ENCODE measurements at regions not wholly inside any gene's neighbourhood (a gene's known extent, or its start where the extent isn't known, plus 50 kb on each side); places are given as distances from the start of the nearest gene placed in this dataset.

DNA sequence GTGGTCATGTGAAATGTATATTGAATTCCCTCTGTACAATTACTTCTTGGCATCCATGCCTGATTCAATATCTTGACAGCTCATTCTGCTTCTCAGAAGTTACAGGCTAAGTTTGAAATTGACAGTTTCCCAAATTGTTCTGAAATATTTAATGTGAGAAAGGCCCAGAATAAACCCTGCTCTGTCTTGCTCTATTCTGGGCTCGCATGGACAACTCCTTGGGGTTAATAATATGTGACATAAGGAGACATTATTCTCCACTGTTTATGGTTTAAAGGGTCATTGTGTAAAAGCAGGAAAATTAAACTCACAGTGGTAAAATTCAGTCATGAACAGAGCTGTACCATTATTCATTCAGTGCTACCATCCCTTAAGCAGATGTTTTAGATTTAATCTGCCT, 160.7 kb upstream of the CNTNAP5 start:
- intact Hi-C loops (cut with DNase I) = no loop called here
- ATAC-seq = no peak
- no peak for DNase-seq (ENCODE audit: missing footprints)

DNA sequence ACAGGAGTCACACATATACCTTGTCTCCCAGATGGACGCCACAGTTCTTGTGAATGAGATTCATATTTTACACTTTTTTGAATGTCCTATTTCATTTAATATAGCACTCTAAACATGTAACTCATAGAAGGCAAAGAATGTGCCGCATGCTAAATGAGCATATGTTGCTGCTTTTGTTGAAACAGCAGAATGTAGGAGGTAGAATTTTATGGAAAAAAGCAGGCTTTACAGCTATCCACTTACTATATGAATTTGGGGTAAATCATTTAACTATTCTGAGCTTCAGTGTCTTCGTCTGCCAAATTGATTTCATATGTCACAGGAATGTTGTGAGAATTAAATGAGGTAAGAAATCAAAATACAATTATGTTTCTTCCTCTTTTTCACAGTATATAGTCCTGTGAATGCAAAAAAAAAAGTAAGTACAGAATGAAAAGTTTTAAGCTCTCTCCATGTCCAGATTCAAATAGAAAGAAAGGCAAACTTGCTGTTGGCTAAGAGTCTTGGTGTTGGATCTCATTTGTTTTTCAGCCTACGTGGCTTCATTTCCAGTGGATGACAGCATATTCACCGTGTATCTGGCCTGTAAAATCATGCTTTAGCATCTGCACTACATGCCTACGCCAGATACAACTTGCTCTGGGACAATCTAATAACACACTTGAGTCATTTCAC, 154.7 kb upstream of the CNTNAP5 start:
- ATAC-seq (no peak), DNase-seq (ENCODE audit: missing footprints) (no peak)
- intact Hi-C loops (cut with DNase I) = no loop called here

- no peak for DNase-seq (ENCODE audit: missing footprints)
- intact Hi-C loops (cut with DNase I) = no loop called here
- no peak for ATAC-seq
Measured at GRCh38 chr2:123870881-123871276, 154.2 kb upstream of the CNTNAP5 start.

- DNase-seq (ENCODE audit: missing footprints) = no peak
- intact Hi-C loops (cut with DNase I) = no loop called here
- ATAC-seq = no peak
Measured at GRCh38 chr2:123890148-123890547, 134.9 kb upstream of the CNTNAP5 start.

GRCh38 chr2:123894167-123894566, 130.9 kb upstream of the CNTNAP5 start:
- DNase-seq (ENCODE audit: missing footprints) = no peak
- intact Hi-C loops (cut with DNase I) = no loop called here
- no peak for ATAC-seq

DNA sequence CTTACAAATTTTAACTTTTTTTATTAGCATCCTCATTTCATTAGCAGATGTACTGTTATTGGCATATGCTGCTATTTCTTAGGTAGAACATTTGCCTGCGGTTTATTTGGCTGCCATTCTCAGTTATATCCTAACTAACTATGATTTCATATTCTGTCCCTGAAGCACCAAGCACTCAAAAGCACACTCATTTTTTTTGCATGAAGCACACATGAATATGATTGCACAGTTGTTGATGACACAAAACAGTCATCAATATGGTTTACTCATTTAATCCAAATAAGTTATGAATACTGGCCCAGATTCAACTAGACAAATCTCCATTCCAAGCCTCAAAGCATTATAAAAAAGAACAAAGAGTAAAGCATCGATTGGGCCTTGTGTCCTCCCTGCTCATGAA, 129.4 kb upstream of the CNTNAP5 start:
- no peak for DNase-seq (ENCODE audit: missing footprints)
- no peak for ATAC-seq
- intact Hi-C loops (cut with DNase I) = no loop called here

DNA sequence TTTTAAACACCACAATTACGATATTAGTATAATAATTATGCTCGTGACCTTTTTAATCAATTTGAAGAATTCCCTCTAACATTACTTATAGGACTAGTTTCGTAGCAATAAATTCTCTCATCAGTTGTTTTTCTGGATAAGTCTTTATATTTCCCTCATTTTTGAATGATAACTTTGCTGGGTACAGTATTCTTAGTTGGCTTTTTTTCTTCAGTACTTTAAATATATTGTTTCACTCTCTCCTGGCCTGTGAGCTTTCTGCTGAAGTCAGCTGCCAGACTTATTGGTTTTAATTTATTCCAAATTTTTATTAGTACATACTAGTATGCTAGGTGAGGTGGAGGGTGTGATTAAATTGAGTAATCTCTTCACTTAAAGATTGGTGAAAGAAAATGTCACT, 123.8 kb upstream of the CNTNAP5 start:
- intact Hi-C loops (cut with DNase I) = no loop called here
- DNase-seq (ENCODE audit: missing footprints) = no peak
- ATAC-seq = no peak

DNA sequence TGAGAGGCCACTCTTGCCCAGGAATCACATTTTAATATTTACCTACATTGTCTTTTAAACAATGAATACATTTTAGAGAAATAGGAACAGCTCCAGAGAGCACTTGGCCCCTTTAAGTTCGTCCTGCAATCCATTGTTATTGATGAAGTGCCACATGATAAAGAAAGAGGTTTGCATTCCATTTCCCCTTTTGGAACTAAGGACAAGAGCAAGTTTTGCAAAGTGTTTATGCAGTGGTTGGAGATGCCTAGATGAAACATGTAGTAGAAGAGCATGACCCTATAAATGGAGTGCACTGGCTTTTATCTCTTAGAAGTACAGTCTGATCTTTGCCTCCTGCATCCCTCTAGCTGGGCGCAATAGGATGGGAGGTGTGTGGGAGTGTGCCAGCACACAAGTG, 118.7 kb upstream of the CNTNAP5 start:
- ATAC-seq = no peak
- no peak for DNase-seq (ENCODE audit: missing footprints)
- intact Hi-C loops (cut with DNase I) = no loop called here

DNA sequence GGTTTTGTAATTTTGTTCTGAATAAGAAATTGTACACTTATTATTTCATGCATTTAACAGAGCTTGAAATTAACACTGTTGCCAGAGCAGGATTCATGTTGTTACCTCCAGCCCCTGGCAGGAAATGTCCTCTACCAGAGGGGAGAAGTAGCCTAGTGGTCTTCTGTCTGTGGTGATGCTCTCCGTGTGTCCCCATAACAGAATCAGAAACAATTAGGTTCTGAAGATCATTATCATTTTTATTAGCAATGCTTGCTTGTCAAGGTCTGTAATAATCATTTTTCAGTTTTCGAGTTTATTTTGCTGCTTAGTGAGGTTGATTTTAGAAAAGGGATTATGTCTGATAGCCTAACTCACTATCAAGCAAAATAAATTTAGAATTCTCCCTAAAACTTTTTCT, 116.6 kb upstream of the CNTNAP5 start:
- DNase-seq (ENCODE audit: missing footprints) (no peak), ATAC-seq (no peak)
- intact Hi-C loops (cut with DNase I) = no loop called here

GRCh38 chr2:123912171-123912570, 112.9 kb upstream of the CNTNAP5 start:
- DNase-seq (ENCODE audit: missing footprints) (no peak), ATAC-seq (no peak)
- intact Hi-C loops (cut with DNase I) = no loop called here

- no peak for ATAC-seq
- intact Hi-C loops (cut with DNase I) = no loop called here
Measured at GRCh38 chr2:123913143-123913735, 111.8 kb upstream of the CNTNAP5 start.

DNA sequence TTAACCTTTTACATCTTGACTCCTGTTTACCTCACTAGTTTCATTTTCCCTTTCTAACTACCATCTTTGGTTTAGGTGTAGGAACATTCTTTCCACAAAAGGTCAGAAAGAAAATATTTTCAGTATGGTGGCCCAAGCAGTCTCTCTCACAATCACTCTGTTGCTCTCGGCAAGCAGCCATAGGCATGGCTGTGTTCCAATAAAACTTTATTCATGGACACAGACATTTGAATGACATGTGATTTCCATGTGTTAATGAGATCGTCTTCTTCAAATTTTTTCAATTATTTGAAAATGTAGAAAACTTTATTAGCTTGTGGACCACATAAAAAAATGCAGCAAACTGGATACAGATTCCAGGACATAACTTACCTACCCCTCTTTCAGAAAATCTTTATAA, 109.7 kb upstream of the CNTNAP5 start:
- ATAC-seq = no peak
- intact Hi-C loops (cut with DNase I) = no loop called here
- no peak for DNase-seq (ENCODE audit: missing footprints)

More at GRCh38 chr2:123913143-123913735, 111.8 kb upstream of the CNTNAP5 start:
- no peak for DNase-seq (ENCODE audit: missing footprints)

DNA sequence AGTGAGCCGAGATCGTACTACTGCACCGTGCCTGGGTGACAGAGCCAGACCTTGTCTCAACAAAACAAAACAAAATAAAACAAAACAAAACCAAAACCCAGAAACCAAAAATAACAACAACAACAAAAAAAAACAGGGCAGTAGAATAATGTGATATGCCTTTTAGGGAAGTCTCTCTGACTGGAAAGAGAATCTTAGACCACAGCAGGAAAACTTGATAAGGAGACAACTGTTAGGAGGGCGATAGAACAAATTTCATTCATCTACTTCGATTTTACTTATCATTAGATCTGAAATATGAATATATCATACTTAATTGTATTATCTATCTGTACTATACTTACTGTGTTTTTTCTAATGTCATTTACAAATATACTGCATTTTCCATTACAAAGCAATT, 109.0 kb upstream of the CNTNAP5 start:
- intact Hi-C loops (cut with DNase I) = no loop called here
- DNase-seq (ENCODE audit: missing footprints) (no peak), ATAC-seq (no peak)

DNA sequence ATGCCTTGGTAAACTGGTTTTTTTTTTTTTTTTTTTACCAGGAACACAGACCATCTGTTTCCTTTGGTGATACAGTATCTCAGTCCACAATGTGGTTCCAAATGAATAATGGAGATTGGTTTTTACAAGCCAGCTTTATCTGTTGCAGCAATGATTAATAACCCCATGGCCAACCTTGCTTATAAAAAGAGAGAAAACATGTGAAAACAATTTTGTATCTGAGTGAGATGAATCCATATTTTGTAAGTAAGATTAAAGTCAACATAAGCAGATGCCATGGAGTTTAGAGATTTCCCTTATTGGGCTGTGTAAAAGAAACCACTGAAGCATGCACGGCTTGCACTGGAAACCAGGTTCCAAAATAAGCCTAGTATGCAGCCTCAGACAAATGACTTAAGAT, 108.6 kb upstream of the CNTNAP5 start:
- ATAC-seq (no peak), DNase-seq (ENCODE audit: missing footprints) (no peak)
- intact Hi-C loops (cut with DNase I) = no loop called here

- intact Hi-C loops (cut with DNase I) = no loop called here
- DNase-seq (ENCODE audit: missing footprints) = no peak
- ATAC-seq = no peak
Measured at GRCh38 chr2:123917241-123917640, 107.8 kb upstream of the CNTNAP5 start.

GRCh38 chr2:123928358-123928757, 96.7 kb upstream of the CNTNAP5 start:
- intact Hi-C loops (cut with DNase I) = no loop called here
- ATAC-seq (no peak), DNase-seq (ENCODE audit: missing footprints) (no peak)

DNA sequence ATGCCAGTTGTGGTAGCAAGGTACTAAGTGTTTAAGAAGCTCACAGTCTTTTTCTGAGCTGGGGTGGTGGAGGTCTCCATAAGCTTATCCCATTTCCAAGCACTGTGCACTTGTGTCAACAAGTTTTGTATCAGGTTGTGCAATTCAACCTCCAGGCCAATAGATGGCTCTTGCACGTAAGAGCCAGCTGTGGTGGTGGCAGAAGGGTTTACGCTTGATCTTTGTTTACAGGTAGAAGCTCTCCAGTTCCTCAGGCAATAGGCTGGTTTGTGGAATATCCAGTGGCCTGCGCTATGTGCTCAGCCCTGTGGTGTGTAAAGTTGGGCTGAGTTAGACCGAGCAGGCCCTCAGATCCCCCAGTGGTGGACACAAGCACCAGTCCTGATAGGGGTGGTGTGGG, 89.7 kb upstream of the CNTNAP5 start:
- ATAC-seq (no peak), DNase-seq (ENCODE audit: missing footprints) (no peak)
- intact Hi-C loops (cut with DNase I) = no loop called here

- intact Hi-C loops (cut with DNase I) = no loop called here
- ATAC-seq = no peak
- DNase-seq (ENCODE audit: missing footprints) = no peak
Measured at GRCh38 chr2:123953846-123954245, 71.2 kb upstream of the CNTNAP5 start.

DNA sequence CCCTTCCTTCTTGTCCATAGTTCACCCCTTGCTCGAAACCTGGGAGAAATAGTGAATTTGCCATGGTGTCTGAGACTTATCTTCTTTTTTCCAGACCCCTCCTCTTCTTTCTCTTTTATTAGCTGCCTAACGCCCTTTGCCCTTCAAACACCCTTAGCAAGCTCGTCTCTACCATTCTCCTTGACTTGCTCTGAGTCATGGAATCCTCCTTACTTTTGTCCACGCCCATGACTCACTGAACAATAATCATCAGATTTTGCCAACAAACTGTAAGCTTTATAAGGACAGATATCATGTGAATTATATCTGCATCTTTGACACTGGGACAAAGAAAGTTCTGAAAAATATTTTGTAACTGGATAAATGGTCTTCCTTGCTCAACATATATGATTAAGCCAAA, 67.1 kb upstream of the CNTNAP5 start:
- ATAC-seq = no peak
- intact Hi-C loops (cut with DNase I) = no loop called here
- no peak for DNase-seq (ENCODE audit: missing footprints)

GRCh38 chr2:123961576-123961975, 63.5 kb upstream of the CNTNAP5 start:
- DNase-seq (ENCODE audit: missing footprints) = no peak
- intact Hi-C loops (cut with DNase I) = no loop called here
- no peak for ATAC-seq
